ENCODE measurements at regions not wholly inside any gene's neighbourhood (a gene's known extent, or its start where the extent isn't known, plus 50 kb on each side); places are given as distances from the start of the nearest gene placed in this dataset.
A peak's percentile ranks its signal among the peaks of the same experiment; 100 is the strongest.

DNA sequence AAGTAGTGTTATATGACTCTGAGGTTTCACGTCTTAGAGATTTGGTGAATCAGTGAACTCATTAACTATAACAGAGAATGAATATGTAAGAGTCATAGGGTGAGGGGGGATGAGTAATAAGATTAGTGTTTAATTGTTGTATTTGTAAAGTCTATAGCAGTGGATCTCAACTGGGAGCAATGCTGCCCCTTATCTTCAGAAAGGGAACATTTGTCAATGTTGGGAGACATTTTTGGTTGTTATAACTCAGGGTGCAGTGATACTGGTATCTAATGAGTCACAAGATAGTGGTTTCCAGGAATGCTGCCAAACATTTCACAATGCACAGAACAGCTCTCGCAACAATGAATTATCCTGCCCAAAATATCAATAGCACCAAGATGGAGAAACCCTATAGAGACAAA, 1193.7 kb downstream of the GALC start:
- Histone ChIP-seq H4K20me1 (ENCODE audit: insufficient read depth) (no peaks in the 10 kb centered on the region), H3K9me2 (ENCODE audit: insufficient read depth) (no peaks in the 10 kb centered on the region), H3F3A (ENCODE audit: insufficient read depth, low read depth) (no peaks in the 10 kb centered on the region), H3K4me1 (replicated peaks; ENCODE audit: insufficient read depth) (no peaks in the 10 kb centered on the region), H3K27ac (no peak overlapping the region), H3K36me3 (ENCODE audit: low read depth) (no peaks in the 10 kb centered on the region), H2AFZ (no peak overlapping the region), H3K4me3 (no peak overlapping the region), H3K9me3 (ENCODE audit: insufficient read depth, low read depth) (no peaks in the 10 kb centered on the region), H3K27me3 (ENCODE audit: insufficient read depth, low read depth) (no peaks in the 10 kb centered on the region), H3K4me2 (no peak overlapping the region), H3K79me2 (ENCODE audit: low read depth) (no peaks in the 10 kb centered on the region)
- DNase-seq: peak in 1 of 2 experiments; percentile 44
- no TSS peak for BruUV-seq (replicated peaks)
- ChIA-PET POLR2A (ENCODE audit: unreplicated experiment) (no interaction called here), CTCF (no interaction called here)
- intact Hi-C loops (cut with micrococcal nuclease; ENCODE audit: unreplicated experiment): no loop called here
- TF ChIP-seq EZH2 (IDR thresholded peaks at IDR 0.05; ENCODE audit: low read depth) (no peak), CTCF (conservative IDR thresholded peaks at IDR 0.05) (no peak)

DNA sequence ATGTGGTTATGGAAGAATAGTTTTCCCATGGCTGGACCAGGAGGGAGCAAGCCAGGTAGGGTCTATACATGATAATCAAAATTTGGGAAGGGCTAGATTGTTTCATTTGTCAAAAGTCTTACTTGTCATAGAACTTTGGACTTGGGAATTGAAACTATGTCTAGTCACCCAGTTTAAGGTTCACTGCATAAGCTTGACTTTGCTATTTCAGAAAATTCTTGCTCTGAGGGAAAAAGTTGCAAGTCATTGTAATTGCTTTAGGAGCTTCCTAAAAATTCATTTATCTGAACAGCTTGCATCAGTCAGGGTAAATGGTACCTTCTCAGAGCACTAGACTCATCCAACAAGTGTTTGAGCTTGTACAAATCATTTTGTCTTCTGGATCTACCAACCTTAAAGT, 1194.7 kb downstream of the GALC start:
- Histone ChIP-seq H3K79me2 (ENCODE audit: low read depth) (no peaks in the 10 kb centered on the region), H3K27ac (no peak overlapping the region), H3K4me1 (replicated peaks; ENCODE audit: insufficient read depth) (no peaks in the 10 kb centered on the region), H3K27me3 (ENCODE audit: insufficient read depth, low read depth) (no peaks in the 10 kb centered on the region), H3F3A (ENCODE audit: insufficient read depth, low read depth) (no peaks in the 10 kb centered on the region), H3K9me3 (ENCODE audit: insufficient read depth, low read depth) (no peaks in the 10 kb centered on the region), H4K20me1 (ENCODE audit: insufficient read depth) (no peaks in the 10 kb centered on the region), H3K4me2 (no peak overlapping the region), H3K36me3 (ENCODE audit: low read depth) (no peaks in the 10 kb centered on the region), H3K9me2 (ENCODE audit: insufficient read depth) (no peaks in the 10 kb centered on the region), H2AFZ (no peak overlapping the region), H3K4me3 (no peak overlapping the region)
- intact Hi-C loops (cut with micrococcal nuclease; ENCODE audit: unreplicated experiment): no loop called here
- no peak for DNase-seq
- POLR2A ChIA-PET (ENCODE audit: unreplicated experiment): no interaction called here
- no TSS peak for BruUV-seq (replicated peaks)
- CTCF ChIA-PET: no interaction called here
- no peak for TF ChIP-seq EZH2 (IDR thresholded peaks at IDR 0.05; ENCODE audit: low read depth)
- no peak for TF ChIP-seq CTCF (conservative IDR thresholded peaks at IDR 0.05)

DNA sequence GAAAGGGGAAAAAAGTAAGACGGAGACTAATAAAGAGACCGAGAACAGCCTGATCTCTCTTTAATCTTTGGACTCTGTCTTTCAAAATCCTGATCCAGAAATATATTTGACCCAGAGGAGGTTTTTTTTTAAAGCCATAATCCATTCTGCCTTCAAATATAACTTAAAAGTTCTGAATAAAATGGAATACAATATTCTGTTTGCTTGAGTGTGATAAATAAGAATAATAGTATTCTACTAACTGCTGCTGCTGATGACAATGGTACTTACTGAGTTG, 1196.0 kb downstream of the GALC start:
- no peaks in the 10 kb centered on the region for H3K4me1 ChIP-seq (replicated peaks; ENCODE audit: insufficient read depth)
- BruUV-seq (replicated peaks): no TSS peak
- no peak overlapping the region for H3K27ac ChIP-seq
- H3K36me3 ChIP-seq (ENCODE audit: low read depth): no peaks in the 10 kb centered on the region
- H3K9me2 ChIP-seq (ENCODE audit: insufficient read depth): no peaks in the 10 kb centered on the region
- H4K20me1 ChIP-seq (ENCODE audit: insufficient read depth): no peaks in the 10 kb centered on the region
- no peaks in the 10 kb centered on the region for H3K27me3 ChIP-seq (ENCODE audit: insufficient read depth, low read depth)
- ChIA-PET POLR2A (ENCODE audit: unreplicated experiment) (no interaction called here), CTCF (no interaction called here)
- H3F3A ChIP-seq (ENCODE audit: insufficient read depth, low read depth): no peaks in the 10 kb centered on the region
- TF ChIP-seq EZH2 (IDR thresholded peaks at IDR 0.05; ENCODE audit: low read depth): no peak
- no peak for TF ChIP-seq CTCF (conservative IDR thresholded peaks at IDR 0.05)
- no peak for DNase-seq
- no peak overlapping the region for H3K4me2 ChIP-seq
- H2AFZ ChIP-seq: no peak overlapping the region
- no peaks in the 10 kb centered on the region for H3K79me2 ChIP-seq (ENCODE audit: low read depth)
- intact Hi-C loops (cut with micrococcal nuclease; ENCODE audit: unreplicated experiment): no loop called here
- no peak overlapping the region for H3K4me3 ChIP-seq
- no peaks in the 10 kb centered on the region for H3K9me3 ChIP-seq (ENCODE audit: insufficient read depth, low read depth)

Data from PC-9 (cell line).